Stomach (tissue), 8 donors: ENCODE measurements at regions not wholly inside any gene's neighbourhood (a gene's known extent, or its start where the extent isn't known, plus 50 kb on each side); places are given as distances from the start of the nearest gene placed in this dataset.

Experiments
- DNase-seq, 2 donors: peaks; one replicate each; pipeline versions ENCODE4 v3.0.0 to v3.0.0-alpha.2; 2013 to 2019
- H3K27ac ChIP-seq, 5 donors: fragments of 200-600 bp in 4 of 5; sonication (generic) in 4 of 5; one replicate each; pipeline ENCODE4 v1.5.1; 2013 to 2019; ENCODE audit warnings: mild to moderate bottlenecking in 1 of 5, moderate library complexity in 1 of 5
- H3K27me3 ChIP-seq, 3 donors: fragments of 200-600 bp; sonication (generic); one replicate each; pipeline ENCODE4 v1.5.1; 2017 to 2019; ENCODE audit warnings: mixed run types in 1 of 3
- H3K36me3 ChIP-seq, 4 donors: fragments of 200-600 bp; sonication (generic); 1 replicate in 3 of 4; 2 replicates in 1 of 4; pipeline ENCODE4 v1.5.1; 2016 to 2019
- H3K4me1 ChIP-seq, 4 donors: fragments of 200-600 bp; sonication (generic); one replicate each; pipeline ENCODE4 v1.5.1; 2016 to 2019
- H3K4me3 ChIP-seq, 4 donors: fragments of 200-600 bp; sonication (generic) in 3 of 4; one replicate each; pipeline ENCODE4 v1.5.1; 2016 to 2019; ENCODE audit warnings: mild to moderate bottlenecking in 1 of 4
- H3K9me3 ChIP-seq, 4 donors: fragments of 200-600 bp; sonication (generic); one replicate each; pipeline ENCODE4 v1.5.1; 2016 to 2019
- CTCF ChIP-seq, 7 experiments: fragments of 450-650 bp in 4 of 7; fragments of 200-600 bp in 3 of 7; sonication (generic) in 3 of 7; IDR thresholded peaks; one replicate each; pipeline ENCODE4 v1.5.1; 2016 to 2019; ENCODE audit warnings: antibody characterized with exemption in 7 of 7, control low read depth in 2 of 7, mild to moderate bottlenecking in 1 of 7
- EP300 ChIP-seq: sonication (generic); formaldehyde crosslinking; IDR thresholded peaks from one replicate; pipeline ENCODE4 v1.6.1; 2017; ENCODE audit warnings: antibody characterized with exemption
- POLR2A ChIP-seq, 4 donors: fragments of 450-650 bp; IDR thresholded peaks; one replicate each; pipeline ENCODE4 v1.6.1; 2016; ENCODE audit warnings: antibody characterized with exemption in 4 of 4, control low read depth in 2 of 4, mild to moderate bottlenecking in 1 of 4, moderate library complexity in 1 of 4
- POLR2AphosphoS5 ChIP-seq, 3 donors: sonication (generic); formaldehyde crosslinking; IDR thresholded peaks; one replicate each; pipeline ENCODE4 v1.6.1; 2016; ENCODE audit warnings: antibody characterized with exemption in 3 of 3
- WGBS, 5 donors: extraction: QIAGEN DNeasy Blood & Tissue Kit in 3 of 5; methylation state at CpG; one replicate each; pipeline versions ENCODE4 v1.1.5 to v1.1.7; 2013 to 2018; 5-methylcytosine and 5-hydroxymethylcytosine counted together
- intact Hi-C: fragments of 100-400 bp; cut with DNase I; formaldehyde crosslinking; loops from one replicate; pipeline ENCODE4 v1.15.1; 2023; ENCODE audit warnings: low total_unique reads
- donor health status: healthy with polysubstance abuse.
- donor health status: Bipolar disorder and iron deficiency.
- donor health status: healthy.

GRCh38 chr18:64803471-64803870 lies 654.6 kb upstream of the LINC00305 start:
- no peak for DNase-seq
- no peak for TF ChIP-seq POLR2A (IDR thresholded peaks at IDR 0.05)
- TF ChIP-seq EP300 = no peak
- TF ChIP-seq CTCF (IDR thresholded peaks at IDR 0.05) = no peak
- TF ChIP-seq POLR2AphosphoS5 (IDR thresholded peaks at IDR 0.05) = no peak
- intact Hi-C loops = no loop called here
- H3K4me3 ChIP-seq = no peak overlapping the region
- H3K36me3 ChIP-seq = no peaks in the 10 kb centered on the region
- H3K27me3 ChIP-seq = no peaks in the 10 kb centered on the region
- no peak overlapping the region for H3K27ac ChIP-seq
- H3K9me3 ChIP-seq = peaks cover 0 to 2% (median 0%) of the 10 kb centered on the region in 4 donors
- H3K4me1 ChIP-seq = no peaks in the 10 kb centered on the region
- WGBS, 5 donors = 71 to 94% (median 75%) methylated on average over 1 of the region's 1 CpG

GRCh38 chr18:64800151-64800550 lies 651.3 kb upstream of the LINC00305 start:
- Histone ChIP-seq H3K9me3 (peaks cover 0 to 11% (median 0%) of the 10 kb centered on the region in 4 donors), H3K4me3 (no peak overlapping the region), H3K36me3 (no peaks in the 10 kb centered on the region), H3K27ac (no peak overlapping the region), H3K27me3 (no peaks in the 10 kb centered on the region), H3K4me1 (no peaks in the 10 kb centered on the region)
- DNase-seq = no peak
- TF ChIP-seq CTCF (IDR thresholded peaks at IDR 0.05) (no peak), POLR2A (IDR thresholded peaks at IDR 0.05) (no peak), EP300 (no peak), POLR2AphosphoS5 (IDR thresholded peaks at IDR 0.05) (no peak)
- intact Hi-C loops = no loop called here

- H3K4me3 ChIP-seq = no peak overlapping the region
- no peak overlapping the region for H3K27ac ChIP-seq
- no peak for DNase-seq
- peaks cover 0 to 11% (median 0%) of the 10 kb centered on the region in 4 donors for H3K9me3 ChIP-seq
- no peaks in the 10 kb centered on the region for H3K4me1 ChIP-seq
- H3K27me3 ChIP-seq = no peaks in the 10 kb centered on the region
- intact Hi-C loops = no loop called here
- TF ChIP-seq CTCF (IDR thresholded peaks at IDR 0.05) = no peak
- TF ChIP-seq POLR2AphosphoS5 (IDR thresholded peaks at IDR 0.05) = no peak
- WGBS, 5 donors = 72 to 80% (median 73%) methylated on average over 4 of the region's 4 CpGs
- H3K36me3 ChIP-seq = no peaks in the 10 kb centered on the region
Measured at GRCh38 chr18:64799376-64799775, 650.5 kb upstream of the LINC00305 start.

GRCh38 chr18:64791236-64791635 lies 642.3 kb upstream of the LINC00305 start:
- no peak overlapping the region for H3K27ac ChIP-seq
- H3K9me3 ChIP-seq = no peaks in the 10 kb centered on the region
- H3K4me1 ChIP-seq = no peaks in the 10 kb centered on the region
- TF ChIP-seq POLR2A (IDR thresholded peaks at IDR 0.05) (no peak), CTCF (IDR thresholded peaks at IDR 0.05) (no peak), EP300 (no peak), POLR2AphosphoS5 (IDR thresholded peaks at IDR 0.05) (no peak)
- H3K36me3 ChIP-seq = no peaks in the 10 kb centered on the region
- no peak for DNase-seq
- no peak overlapping the region for H3K4me3 ChIP-seq
- intact Hi-C loops = no loop called here
- WGBS, 5 donors = 63 to 74% (median 71%) methylated on average over 4 of the region's 4 CpGs
- H3K27me3 ChIP-seq = no peaks in the 10 kb centered on the region
